ENCODE measurements at regions not wholly inside any gene's neighbourhood (a gene's known extent, or its start where the extent isn't known, plus 50 kb on each side); places are given as distances from the start of the nearest gene placed in this dataset.
A peak's percentile ranks its signal among the peaks of the same experiment; 100 is the strongest.

GRCh38 chr11:27237643-27238042 is 125.4 kb downstream of the CCDC34 start:
- Histone ChIP-seq H3K36me3 (no peaks in the 10 kb centered on the region), H3K27me3 (no peaks in the 10 kb centered on the region), H3K4me3 (no peak overlapping the region), H3K9me3 (no peaks in the 10 kb centered on the region), H3K4me1 (peaks cover 0 to 4% of the 10 kb centered on the region in 2 donors), H3K27ac (peak overlapping the region in 1 of 2 donors; percentile 26)
- TF ChIP-seq CTCF (IDR thresholded peaks at IDR 0.05) (no peak), POLR2A (IDR thresholded peaks at IDR 0.05) (no peak)
- DNase-seq = no peak
- intact Hi-C loops (cut with DNase I; ENCODE audit: low total_unique reads) = no loop called here

- intact Hi-C loops (cut with DNase I; ENCODE audit: low total_unique reads) = no loop called here
- Histone ChIP-seq H3K27ac (no peak overlapping the region), H3K27me3 (no peaks in the 10 kb centered on the region), H3K9me3 (no peaks in the 10 kb centered on the region), H3K4me3 (no peak overlapping the region), H3K36me3 (no peaks in the 10 kb centered on the region), H3K4me1 (peaks cover 0 to 4% of the 10 kb centered on the region in 2 donors)
- TF ChIP-seq POLR2A (IDR thresholded peaks at IDR 0.05) = no peak
- TF ChIP-seq CTCF (IDR thresholded peaks at IDR 0.05) = no peak
- no peak for DNase-seq
Observed at GRCh38 chr11:27234961-27235360, 128.1 kb downstream of the CCDC34 start.

- Histone ChIP-seq H3K9me3 (no peaks in the 10 kb centered on the region), H3K27ac (peak overlapping the region in 1 of 2 donors; percentile 67), H3K36me3 (no peaks in the 10 kb centered on the region), H3K4me1 (peaks cover 0 to 4% of the 10 kb centered on the region in 2 donors), H3K27me3 (no peaks in the 10 kb centered on the region), H3K4me3 (no peak overlapping the region)
- TF ChIP-seq CTCF (IDR thresholded peaks at IDR 0.05) (peak in 2 of 4 experiments; percentile 1 to 5), POLR2A (IDR thresholded peaks at IDR 0.05) (no peak)
- DNase-seq = peak; percentile 69 to 80
- intact Hi-C loops (cut with DNase I; ENCODE audit: low total_unique reads) = no loop called here
Observed at GRCh38 chr11:27234043-27234668, 128.9 kb downstream of the CCDC34 start.

- peak overlapping the region in 1 of 2 donors; percentile 67 for H3K27ac ChIP-seq
- no peaks in the 10 kb centered on the region for H3K27me3 ChIP-seq
- H3K36me3 ChIP-seq = no peaks in the 10 kb centered on the region
- TF ChIP-seq CTCF (IDR thresholded peaks at IDR 0.05) (no peak), POLR2A (IDR thresholded peaks at IDR 0.05) (no peak)
- H3K4me3 ChIP-seq = no peak overlapping the region
- peaks cover 0 to 4% of the 10 kb centered on the region in 2 donors for H3K4me1 ChIP-seq
- no peak for DNase-seq
- no peaks in the 10 kb centered on the region for H3K9me3 ChIP-seq
- intact Hi-C loops (cut with DNase I; ENCODE audit: low total_unique reads) = no loop called here
Observed at GRCh38 chr11:27233654-27234042, 129.4 kb downstream of the CCDC34 start.

GRCh38 chr11:27231530-27231929 is 131.5 kb downstream of the CCDC34 start:
- no peak for TF ChIP-seq POLR2A (IDR thresholded peaks at IDR 0.05)
- Histone ChIP-seq H3K36me3 (no peaks in the 10 kb centered on the region), H3K27ac (peak overlapping the region in 1 of 2 donors; percentile 27), H3K27me3 (no peaks in the 10 kb centered on the region), H3K4me3 (no peak overlapping the region), H3K9me3 (no peaks in the 10 kb centered on the region), H3K4me1 (peaks cover 0 to 4% of the 10 kb centered on the region in 2 donors)
- intact Hi-C loops (cut with DNase I; ENCODE audit: low total_unique reads) = no loop called here
- DNase-seq = no peak

Measured in uterus (tissue), 3 donors.